ENCODE measurements at regions not wholly inside any gene's neighbourhood (a gene's known extent, or its start where the extent isn't known, plus 50 kb on each side); places are given as distances from the start of the nearest gene placed in this dataset.
A peak's percentile ranks its signal among the peaks of the same experiment; 100 is the strongest.

- no peak overlapping the region for H3K27ac ChIP-seq (ENCODE audit: low read length)
- H3K36me3 ChIP-seq (ENCODE audit: low read depth, low read length) = no peaks in the 10 kb centered on the region
- ChIA-PET POLR2A (ENCODE audit: unreplicated experiment) (no interaction called here), CTCF (no interaction called here)
- H3K27me3 ChIP-seq (ENCODE audit: low read length) = no peaks in the 10 kb centered on the region
- no peaks in the 10 kb centered on the region for H3F3A ChIP-seq (ENCODE audit: low read length, unreplicated experiment)
- DNase-seq (no peak), ATAC-seq (no peak)
- no peaks in the 10 kb centered on the region for H3K9me2 ChIP-seq (replicated peaks; ENCODE audit: low read length)
- intact Hi-C loops (cut with micrococcal nuclease) = no loop called here
- no peak overlapping the region for H3K4me3 ChIP-seq (ENCODE audit: low read length)
- no peaks in the 10 kb centered on the region for H4K20me1 ChIP-seq (ENCODE audit: low read length)
- no peak overlapping the region for H2AFZ ChIP-seq (ENCODE audit: low read length)
- no peaks in the 10 kb centered on the region for H3K9me3 ChIP-seq (ENCODE audit: low read length)
- H3K4me1 ChIP-seq (ENCODE audit: insufficient read depth, low read length) = peaks cover 32% of the 10 kb centered on the region
- BruUV-seq (replicated peaks) = no TSS peak
- no peak overlapping the region for H3K9ac ChIP-seq (ENCODE audit: low read length)
- no peak for TF ChIP-seq EZH2phosphoT487 (IDR thresholded peaks at IDR 0.05; ENCODE audit: borderline replicate concordance, low read length)
- no peak for TF ChIP-seq EZH2 (IDR thresholded peaks at IDR 0.05; ENCODE audit: low read length, unreplicated experiment)
- no peak for TF ChIP-seq CTCF (conservative IDR thresholded peaks at IDR 0.05; ENCODE audit: low read depth, low read length)
- no peak overlapping the region for H3K4me2 ChIP-seq (ENCODE audit: low read length)
- H3K79me2 ChIP-seq (ENCODE audit: low read length) = no peaks in the 10 kb centered on the region
Measured at GRCh38 chr4:26148927-26149326, 171.9 kb upstream of the RBPJ start.

DNA sequence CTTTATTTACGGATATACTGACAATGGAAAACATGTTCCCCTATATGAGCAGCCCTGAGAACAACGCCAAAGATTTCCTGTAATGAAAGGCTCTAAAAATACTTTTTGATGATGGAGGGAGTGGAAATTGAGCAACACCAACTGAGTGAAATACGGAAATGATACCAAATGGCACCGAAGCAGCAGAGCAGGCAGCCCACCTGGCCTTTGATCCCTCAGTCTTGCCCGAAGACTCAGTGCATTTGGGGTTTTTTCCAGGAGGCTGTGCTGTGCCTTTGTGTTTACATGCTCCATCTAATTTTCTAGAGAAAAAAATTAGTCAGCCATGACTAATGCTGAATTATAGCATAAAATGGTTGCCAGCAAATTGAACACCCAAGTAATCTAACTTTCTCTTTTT lies 169.9 kb upstream of the RBPJ start:
- peak overlapping the region; percentile 77 for H2AFZ ChIP-seq (ENCODE audit: low read length)
- peak overlapping the region; percentile 59 for H3K27ac ChIP-seq (ENCODE audit: low read length)
- intact Hi-C loops (cut with micrococcal nuclease) = no loop called here
- BruUV-seq (replicated peaks) = no TSS peak
- H3K4me2 ChIP-seq (ENCODE audit: low read length) = peak overlapping the region; percentile 60
- H3K79me2 ChIP-seq (ENCODE audit: low read length) = no peaks in the 10 kb centered on the region
- H3K4me3 ChIP-seq (ENCODE audit: low read length) = no peak overlapping the region
- no peaks in the 10 kb centered on the region for H3F3A ChIP-seq (ENCODE audit: low read length, unreplicated experiment)
- TF ChIP-seq CTCF (conservative IDR thresholded peaks at IDR 0.05; ENCODE audit: low read depth, low read length) (peak; percentile 30; the same call in 1 of the 2 replicates), EZH2 (IDR thresholded peaks at IDR 0.05; ENCODE audit: low read length, unreplicated experiment) (no peak)
- no peaks in the 10 kb centered on the region for H3K9me3 ChIP-seq (ENCODE audit: low read length)
- H3K9me2 ChIP-seq (replicated peaks; ENCODE audit: low read length) = no peaks in the 10 kb centered on the region
- H3K4me1 ChIP-seq (ENCODE audit: insufficient read depth, low read length) = peaks cover 16% of the 10 kb centered on the region
- DNase-seq = peak; percentile 72
- no peaks in the 10 kb centered on the region for H3K36me3 ChIP-seq (ENCODE audit: low read depth, low read length)
- no peaks in the 10 kb centered on the region for H4K20me1 ChIP-seq (ENCODE audit: low read length)
- ATAC-seq = peak; percentile 84
- POLR2A ChIA-PET (ENCODE audit: unreplicated experiment) = no interaction called here
- CTCF ChIA-PET = no interaction called here
- no peak overlapping the region for H3K9ac ChIP-seq (ENCODE audit: low read length)
- H3K27me3 ChIP-seq (ENCODE audit: low read length) = no peaks in the 10 kb centered on the region

GRCh38 chr4:26151615-26152014 lies 169.2 kb upstream of the RBPJ start:
- Histone ChIP-seq H3K27me3 (ENCODE audit: low read length) (no peaks in the 10 kb centered on the region), H3K9me3 (ENCODE audit: low read length) (no peaks in the 10 kb centered on the region), H3F3A (ENCODE audit: low read length, unreplicated experiment) (no peaks in the 10 kb centered on the region), H3K79me2 (ENCODE audit: low read length) (no peaks in the 10 kb centered on the region), H3K4me1 (ENCODE audit: insufficient read depth, low read length) (peaks cover 16% of the 10 kb centered on the region), H3K4me2 (ENCODE audit: low read length) (peak overlapping the region; percentile 60), H3K4me3 (ENCODE audit: low read length) (no peak overlapping the region), H3K36me3 (ENCODE audit: low read depth, low read length) (no peaks in the 10 kb centered on the region), H4K20me1 (ENCODE audit: low read length) (no peaks in the 10 kb centered on the region), H2AFZ (ENCODE audit: low read length) (peak overlapping the region; percentile 77), H3K9ac (ENCODE audit: low read length) (no peak overlapping the region), H3K27ac (ENCODE audit: low read length) (peak overlapping the region; percentile 59), H3K9me2 (replicated peaks; ENCODE audit: low read length) (no peaks in the 10 kb centered on the region)
- ATAC-seq (peak; percentile 64), DNase-seq (peak; percentile 39)
- ChIA-PET POLR2A (ENCODE audit: unreplicated experiment) (no interaction called here), CTCF (no interaction called here)
- TF ChIP-seq EZH2phosphoT487 (IDR thresholded peaks at IDR 0.05; ENCODE audit: borderline replicate concordance, low read length) = no peak
- no peak for TF ChIP-seq CTCF (conservative IDR thresholded peaks at IDR 0.05; ENCODE audit: low read depth, low read length)
- no peak for TF ChIP-seq EZH2 (IDR thresholded peaks at IDR 0.05; ENCODE audit: low read length, unreplicated experiment)
- no TSS peak for BruUV-seq (replicated peaks)
- intact Hi-C loops (cut with micrococcal nuclease) = no loop called here

All from PC-3 (cell line).